Dermis microvascular lymphatic vessel endothelial cell (primary cell): ENCODE measurements at regions not wholly inside any gene's neighbourhood (a gene's known extent, or its start where the extent isn't known, plus 50 kb on each side); places are given as distances from the start of the nearest gene placed in this dataset.
"Not testable (repeated sequence)": the region's sequence is repeated elsewhere in the genome, so short reads cannot be mapped to it uniquely, and the experiment has no call there.

Source experiments
- DNase-seq, 2 donors: peaks; one replicate each; pipeline versions ENCODE4 v3.0.0 to v3.0.0-alpha.2; 2010; ENCODE audit warnings: low read depth in 2 of 2

DNA sequence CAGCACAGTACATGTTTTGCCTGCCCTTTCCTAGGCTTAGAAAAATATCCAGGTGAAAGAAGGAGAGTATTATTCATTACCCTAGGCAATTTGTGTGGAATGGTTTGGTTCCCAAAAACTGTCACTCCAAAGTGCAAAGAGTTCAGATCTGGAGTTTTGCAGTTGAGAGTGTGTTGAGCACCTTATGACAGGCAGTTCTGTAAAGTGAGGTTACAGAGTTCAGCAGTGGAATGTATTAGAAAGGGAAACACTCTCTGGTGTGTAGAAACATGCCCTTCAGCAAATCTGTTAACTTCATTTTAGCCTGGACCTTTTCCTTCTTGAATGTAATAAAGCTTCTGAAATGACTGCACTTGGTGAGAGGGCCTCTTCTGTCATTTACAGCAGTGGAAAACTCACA is 154.0 kb upstream of the SSTR1 start:
- DNase-seq, result no peak

- peak in 1 of 2 donors; percentile 1 for DNase-seq
Measured at GRCh38 chr14:38056270-38056669, 151.4 kb upstream of the SSTR1 start.

DNA sequence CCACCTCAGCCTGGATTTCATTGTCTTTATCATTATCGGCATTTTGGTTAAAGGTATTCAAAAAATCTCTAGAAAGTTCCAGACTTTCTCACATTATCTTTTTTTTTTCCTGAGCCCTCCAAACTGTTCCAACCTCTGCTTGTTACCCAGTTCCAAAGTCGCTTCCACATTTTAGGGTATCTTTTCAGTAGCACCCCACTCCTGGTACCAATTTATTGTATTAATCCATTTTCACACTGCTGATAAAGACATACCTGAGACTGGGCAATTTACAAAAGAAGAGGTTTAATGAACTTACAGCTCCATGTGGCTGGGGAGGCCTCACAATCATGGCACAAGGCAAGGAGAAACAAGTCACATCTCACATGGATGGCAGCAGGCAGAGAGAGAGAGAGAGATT is 145.5 kb upstream of the SSTR1 start:
- DNase-seq, result not testable (repeated sequence)

DNA sequence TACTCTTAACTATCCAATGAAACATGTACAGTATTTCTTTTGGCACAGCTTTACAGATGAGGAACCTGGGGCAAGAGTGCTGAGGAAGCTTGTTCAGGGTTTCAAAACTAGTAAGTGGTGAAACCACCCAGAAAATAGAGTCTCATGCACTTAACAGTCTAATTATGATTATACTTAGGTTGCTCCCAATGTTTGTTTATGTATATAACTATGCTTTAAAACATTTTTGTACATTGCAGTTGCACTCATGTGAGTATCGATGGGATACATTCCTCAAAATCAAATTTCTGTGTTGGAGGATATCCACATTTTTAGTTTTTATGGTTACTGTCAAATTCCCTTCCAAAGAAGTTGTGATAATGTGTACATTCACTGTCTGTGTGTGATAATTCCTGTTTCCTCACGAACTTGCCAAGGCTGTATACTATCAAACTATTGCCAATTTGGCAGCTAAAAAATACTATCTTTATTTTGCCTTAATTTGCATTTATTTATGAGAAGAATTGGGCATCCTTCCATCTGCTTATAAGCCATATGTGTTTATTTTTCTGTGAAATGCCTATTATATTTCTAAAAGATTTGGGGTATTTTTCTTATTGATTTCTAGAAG is 143.9 kb upstream of the SSTR1 start:
- DNase-seq, result no peak

DNA sequence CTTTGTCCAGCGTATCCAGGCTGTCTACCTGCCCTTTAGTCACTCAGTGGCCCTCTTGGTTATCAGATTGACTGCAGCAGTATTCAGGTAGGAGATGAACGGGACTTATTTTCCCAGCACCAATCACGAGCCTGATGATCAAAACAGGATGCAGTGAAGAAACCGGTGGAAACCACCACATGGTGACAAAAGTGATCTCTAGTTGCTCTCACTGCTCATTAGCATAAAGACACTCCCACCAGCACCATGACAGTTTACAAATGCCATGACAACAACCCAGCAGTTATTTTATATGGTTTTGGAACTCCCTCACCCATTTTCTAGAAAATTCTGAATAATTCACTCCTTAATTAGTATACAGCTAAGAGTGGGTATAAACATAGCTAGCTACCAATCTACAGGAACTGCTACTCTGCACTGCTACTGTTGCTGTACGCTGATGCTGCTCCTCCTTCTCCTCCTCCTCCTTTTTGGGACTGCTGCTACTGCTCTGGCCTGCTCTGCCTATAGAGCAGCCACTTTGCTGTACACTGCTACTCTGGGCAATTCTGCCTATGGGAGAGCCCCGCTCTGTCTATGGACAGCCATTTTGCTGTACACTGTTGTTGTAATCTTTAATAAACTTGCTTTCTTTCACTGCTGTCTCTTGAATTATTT is 142.5 kb upstream of the SSTR1 start:
- no peak for DNase-seq

DNA sequence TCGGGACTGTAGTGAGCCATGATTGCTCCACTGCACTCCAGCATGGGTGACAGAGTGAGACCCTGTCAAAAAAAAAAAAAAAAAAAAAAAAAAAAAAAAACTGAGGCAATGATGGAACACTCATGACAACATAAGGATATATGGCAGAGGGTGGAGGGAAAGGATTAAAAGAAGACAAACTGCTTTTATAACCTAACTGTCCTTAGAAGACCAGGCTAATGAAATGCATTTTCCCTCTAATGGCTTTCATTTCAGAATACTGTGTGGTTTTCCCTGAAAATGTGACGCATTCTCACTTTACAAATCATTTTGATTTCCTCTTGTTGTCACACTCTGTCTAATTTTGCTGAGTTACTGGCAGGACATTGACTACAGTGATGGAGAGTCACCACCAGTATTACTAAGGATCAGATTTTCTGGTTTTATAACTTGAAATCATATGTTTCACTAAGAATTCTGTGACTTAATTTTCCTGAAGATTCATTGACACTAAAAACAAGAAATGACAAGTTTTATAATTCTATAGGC is 137.6 kb upstream of the SSTR1 start:
- DNase-seq, result no peak

GRCh38 chr14:38073641-38074040 is 134.1 kb upstream of the SSTR1 start:
- no peak for DNase-seq

- no peak for DNase-seq
Measured at GRCh38 chr14:38074081-38074480, 133.6 kb upstream of the SSTR1 start.

- DNase-seq, result no peak
Measured at GRCh38 chr14:38074754-38075153, 132.9 kb upstream of the SSTR1 start.

DNA sequence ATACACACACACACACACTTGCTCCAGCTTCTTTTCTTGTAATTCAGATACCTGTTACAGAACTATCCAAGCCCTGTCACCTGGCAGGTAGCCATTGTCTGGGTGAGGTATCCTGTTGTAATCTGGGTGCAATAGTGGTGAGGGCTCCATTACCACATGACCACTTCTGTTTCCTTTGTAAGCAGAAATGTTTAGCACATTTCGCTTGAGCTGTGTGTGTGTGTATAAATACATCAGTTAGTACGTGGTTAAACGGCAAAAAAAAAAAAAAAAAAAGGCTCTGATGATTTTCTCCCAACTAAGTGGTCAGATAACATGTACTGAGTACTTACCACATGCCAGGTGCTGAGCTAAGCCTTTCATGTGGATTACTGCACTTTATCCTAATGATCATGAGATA is 129.3 kb upstream of the SSTR1 start:
- no peak for DNase-seq

DNA sequence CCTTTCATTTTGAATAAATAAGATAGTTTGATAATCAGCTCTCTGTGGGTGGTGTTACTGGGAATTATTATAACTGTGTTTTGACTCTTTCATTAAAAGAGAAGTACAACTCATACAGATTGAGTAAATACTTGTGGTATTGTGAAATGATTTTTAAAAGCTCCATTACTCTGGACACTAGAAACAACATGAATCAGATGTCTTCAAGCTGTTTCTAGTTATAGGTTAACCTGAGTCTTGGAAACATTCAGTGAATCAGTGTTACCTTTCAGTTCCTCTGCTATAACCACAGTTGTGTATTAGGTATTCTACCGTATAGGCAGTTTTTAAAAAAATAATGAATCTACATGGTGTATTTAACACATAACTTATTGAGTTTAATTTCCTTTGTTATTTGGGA is 128.4 kb upstream of the SSTR1 start:
- DNase-seq, result no peak

GRCh38 chr14:38079886-38080285 is 127.8 kb upstream of the SSTR1 start:
- DNase-seq, result no peak

- no peak for DNase-seq
Measured at GRCh38 chr14:38080696-38081095, 127.0 kb upstream of the SSTR1 start.

GRCh38 chr14:38083039-38083438 is 124.7 kb upstream of the SSTR1 start:
- no peak for DNase-seq

DNA sequence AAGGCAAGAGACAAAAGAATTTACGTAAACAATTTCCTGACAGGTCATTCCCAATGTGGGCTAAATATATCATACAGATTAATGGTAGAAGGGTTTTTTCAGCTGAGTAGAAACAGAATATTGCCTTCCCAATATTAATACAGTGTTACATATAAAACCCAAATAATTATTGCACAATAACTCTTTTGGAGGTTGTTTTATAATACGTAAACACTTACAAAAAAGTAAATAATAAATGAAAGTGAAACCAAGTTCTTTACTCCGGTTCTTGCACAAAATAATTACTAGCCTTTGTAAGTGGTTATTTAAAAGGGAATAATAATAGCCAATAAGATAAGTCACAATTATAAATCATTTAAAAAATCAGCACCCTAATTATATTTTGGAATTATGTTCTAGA is 118.6 kb upstream of the SSTR1 start:
- DNase-seq, result no peak

GRCh38 chr14:38090506-38090905 is 117.2 kb upstream of the SSTR1 start:
- DNase-seq, result no peak

DNA sequence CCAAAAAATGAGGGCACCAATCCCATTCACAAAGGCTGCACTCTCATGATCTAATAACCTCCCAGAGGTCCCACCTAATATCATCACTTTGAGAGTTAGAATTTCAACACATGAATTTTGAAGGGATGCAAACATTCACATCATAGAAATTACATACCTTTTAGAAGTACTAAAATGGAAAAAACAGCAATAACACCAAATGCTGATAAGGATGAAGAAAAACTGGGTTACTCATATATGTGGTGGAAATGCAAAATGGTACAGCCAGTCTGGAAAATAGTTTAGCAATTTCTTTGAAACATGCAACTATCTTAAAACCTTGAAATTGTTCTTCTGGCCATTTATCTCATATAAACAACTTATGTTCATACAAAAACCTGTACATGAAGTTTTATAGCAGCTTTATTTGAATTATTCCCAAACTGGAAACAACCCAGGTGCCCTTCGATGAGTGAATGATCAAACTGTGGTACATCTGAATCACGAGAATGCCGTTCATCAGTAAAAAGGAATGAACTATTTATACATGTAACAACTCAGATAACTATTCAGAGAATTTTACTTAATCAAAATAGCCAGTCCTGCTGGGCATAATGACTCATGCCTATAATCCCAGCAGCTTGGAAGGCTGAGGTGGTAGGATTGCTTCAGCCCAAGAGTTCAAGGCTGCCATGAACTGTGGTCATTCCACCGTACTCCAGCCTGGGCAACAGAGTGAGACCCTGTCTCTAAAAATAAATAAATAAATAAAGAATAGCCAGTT is 109.4 kb upstream of the SSTR1 start:
- DNase-seq, result no peak

DNA sequence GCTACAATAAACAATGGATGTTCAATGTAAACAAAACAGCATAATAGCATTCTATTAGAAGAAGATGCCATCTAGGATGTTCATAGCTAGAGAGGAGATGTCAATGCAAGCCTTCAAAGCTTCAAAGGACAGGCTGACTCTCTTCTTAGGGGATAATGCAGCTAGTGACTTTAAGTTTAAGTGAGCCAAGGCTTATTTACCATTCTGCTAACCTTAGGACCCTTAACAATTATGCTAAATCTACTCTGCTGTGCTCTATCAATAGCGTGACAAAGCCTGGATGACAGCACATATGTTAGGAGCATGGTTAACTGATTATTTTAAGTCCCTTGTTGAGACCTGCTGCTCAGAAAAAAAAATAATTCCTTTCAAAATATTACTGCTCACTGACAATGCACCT is 106.0 kb upstream of the SSTR1 start:
- no peak for DNase-seq

DNA sequence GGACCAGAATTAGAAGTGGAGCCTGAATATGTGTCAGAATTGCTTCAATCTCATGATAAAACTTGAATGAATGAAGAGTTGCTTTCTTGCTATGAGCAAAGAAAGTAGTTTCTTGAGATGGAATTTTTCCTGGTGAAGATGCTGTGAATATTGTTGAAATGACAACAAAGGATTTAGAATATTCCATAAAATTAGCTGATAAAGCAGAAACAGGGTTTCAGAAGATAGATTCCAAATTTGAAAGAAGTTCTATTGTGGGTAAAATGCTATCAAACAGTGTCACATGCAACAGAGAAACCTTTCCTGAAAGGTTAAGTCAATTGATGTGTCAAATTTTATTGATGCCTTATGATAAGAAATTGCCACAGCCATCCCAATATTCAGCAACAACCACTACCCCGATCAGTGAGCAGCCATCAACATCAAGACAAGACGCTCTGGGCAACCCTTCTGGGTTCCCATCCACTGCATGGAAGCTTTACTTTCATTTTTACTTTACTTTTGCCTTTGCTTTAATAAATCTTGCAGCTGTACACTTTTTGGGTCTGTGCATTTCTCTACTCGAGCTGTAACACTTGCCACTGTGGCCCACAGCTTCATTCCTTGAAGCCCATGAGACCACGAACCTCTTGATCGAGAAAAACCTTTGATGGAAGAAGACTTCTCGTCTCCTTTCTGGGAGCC is 104.0 kb upstream of the SSTR1 start:
- no peak for DNase-seq

GRCh38 chr14:38105106-38105702 is 102.5 kb upstream of the SSTR1 start:
- DNase-seq, result no peak

- no peak for DNase-seq
Measured at GRCh38 chr14:38107216-38107631, 100.5 kb upstream of the SSTR1 start.

DNA sequence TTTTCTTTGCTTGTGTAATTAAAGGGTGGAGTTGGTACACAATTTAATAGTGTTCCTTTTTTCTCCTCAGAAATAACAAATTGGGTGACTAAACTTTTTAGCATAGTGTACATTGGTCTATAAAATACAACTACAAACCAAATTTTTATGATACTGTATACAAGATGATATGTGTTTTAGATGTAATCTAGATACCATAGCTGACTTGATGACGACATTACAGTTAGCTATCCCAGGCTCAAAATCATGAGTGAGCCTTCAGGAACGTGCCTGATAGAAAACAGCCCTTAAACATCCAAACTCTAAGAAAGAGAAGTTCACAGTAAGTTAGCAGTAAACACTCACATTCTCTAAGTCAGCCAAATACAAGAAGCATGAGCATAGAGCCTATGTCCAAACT is 99.0 kb upstream of the SSTR1 start:
- no peak for DNase-seq
